ENCODE measurements at regions not wholly inside any gene's neighbourhood (a gene's known extent, or its start where the extent isn't known, plus 50 kb on each side); places are given as distances from the start of the nearest gene placed in this dataset.

DNA sequence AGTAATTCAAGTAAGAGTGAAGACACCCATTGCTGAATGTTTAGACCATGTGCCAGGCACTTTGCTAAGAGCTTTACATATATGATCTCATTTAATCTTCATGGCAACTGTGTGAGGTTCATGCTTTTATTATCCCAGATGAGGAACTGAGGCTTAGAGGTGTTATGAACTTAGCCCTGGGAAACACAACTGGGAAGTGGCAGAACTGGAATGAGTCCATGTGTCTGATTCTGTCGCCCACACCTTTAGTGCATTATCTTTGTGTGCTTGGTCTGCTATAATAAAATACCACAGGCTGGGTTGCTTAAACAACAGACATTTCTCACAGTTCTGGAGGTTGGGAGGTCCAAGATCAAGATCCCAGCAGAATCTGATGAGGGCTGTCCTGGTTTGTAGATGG is 108.7 kb upstream of the PLET1 start:
- TF ChIP-seq, protein P1, sequence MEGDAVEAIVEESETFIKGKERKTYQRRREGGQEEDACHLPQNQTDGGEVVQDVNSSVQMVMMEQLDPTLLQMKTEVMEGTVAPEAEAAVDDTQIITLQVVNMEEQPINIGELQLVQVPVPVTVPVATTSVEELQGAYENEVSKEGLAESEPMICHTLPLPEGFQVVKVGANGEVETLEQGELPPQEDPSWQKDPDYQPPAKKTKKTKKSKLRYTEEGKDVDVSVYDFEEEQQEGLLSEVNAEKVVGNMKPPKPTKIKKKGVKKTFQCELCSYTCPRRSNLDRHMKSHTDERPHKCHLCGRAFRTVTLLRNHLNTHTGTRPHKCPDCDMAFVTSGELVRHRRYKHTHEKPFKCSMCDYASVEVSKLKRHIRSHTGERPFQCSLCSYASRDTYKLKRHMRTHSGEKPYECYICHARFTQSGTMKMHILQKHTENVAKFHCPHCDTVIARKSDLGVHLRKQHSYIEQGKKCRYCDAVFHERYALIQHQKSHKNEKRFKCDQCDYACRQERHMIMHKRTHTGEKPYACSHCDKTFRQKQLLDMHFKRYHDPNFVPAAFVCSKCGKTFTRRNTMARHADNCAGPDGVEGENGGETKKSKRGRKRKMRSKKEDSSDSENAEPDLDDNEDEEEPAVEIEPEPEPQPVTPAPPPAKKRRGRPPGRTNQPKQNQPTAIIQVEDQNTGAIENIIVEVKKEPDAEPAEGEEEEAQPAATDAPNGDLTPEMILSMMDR (IDR thresholded peaks at IDR 0.05), result no peak
- peaks cover 7% of the 10 kb centered on the region for H3K36me3 ChIP-seq
- no peaks in the 10 kb centered on the region for H3K27me3 ChIP-seq (replicated peaks; ENCODE audit: insufficient read depth)
- H3K4me3 ChIP-seq, result no peak overlapping the region
- H3K4me1 ChIP-seq (ENCODE audit: control insufficient read depth in 1 of 2, low read depth in 2 of 2), result no peaks in the 10 kb centered on the region
- ATAC-seq (ENCODE audit: insufficient number of reproducible peaks, low FRiP score, low read depth), result no peak
- no peak for DNase-seq (ENCODE audit: low spot score)
- no peaks in the 10 kb centered on the region for H3K9me3 ChIP-seq
- H3K27ac ChIP-seq, result no peak overlapping the region

DNA sequence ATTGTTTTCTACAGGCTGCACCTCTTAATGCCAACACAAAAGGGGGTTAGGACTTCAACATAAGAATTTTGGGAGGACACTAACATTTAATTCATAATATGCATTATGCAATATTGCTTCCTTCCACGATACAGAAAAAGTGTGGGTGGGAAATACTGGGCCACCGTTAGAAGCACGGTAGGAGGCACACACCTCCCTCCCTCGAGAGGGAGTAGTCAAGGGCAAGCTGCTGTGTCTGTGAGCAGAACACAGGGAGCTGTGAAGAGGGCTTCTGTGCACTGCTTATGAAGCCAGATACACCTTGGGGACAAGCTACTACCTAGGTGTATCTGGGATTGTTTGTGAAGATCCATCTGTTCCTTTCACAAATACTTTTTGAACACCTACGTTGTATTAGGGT is 109.3 kb upstream of the PLET1 start:
- H3K27ac ChIP-seq, result no peak overlapping the region
- no peak overlapping the region for H3K4me3 ChIP-seq
- no peak for ATAC-seq (ENCODE audit: insufficient number of reproducible peaks, low FRiP score, low read depth)
- H3K9me3 ChIP-seq, result no peaks in the 10 kb centered on the region
- peaks cover 7% of the 10 kb centered on the region for H3K36me3 ChIP-seq
- TF ChIP-seq, protein P1 (IDR thresholded peaks at IDR 0.05), result no peak
- DNase-seq (ENCODE audit: low spot score), result no peak
- no peaks in the 10 kb centered on the region for H3K27me3 ChIP-seq (replicated peaks; ENCODE audit: insufficient read depth)
- no peaks in the 10 kb centered on the region for H3K4me1 ChIP-seq (ENCODE audit: control insufficient read depth in 1 of 2, low read depth in 2 of 2)

DNA sequence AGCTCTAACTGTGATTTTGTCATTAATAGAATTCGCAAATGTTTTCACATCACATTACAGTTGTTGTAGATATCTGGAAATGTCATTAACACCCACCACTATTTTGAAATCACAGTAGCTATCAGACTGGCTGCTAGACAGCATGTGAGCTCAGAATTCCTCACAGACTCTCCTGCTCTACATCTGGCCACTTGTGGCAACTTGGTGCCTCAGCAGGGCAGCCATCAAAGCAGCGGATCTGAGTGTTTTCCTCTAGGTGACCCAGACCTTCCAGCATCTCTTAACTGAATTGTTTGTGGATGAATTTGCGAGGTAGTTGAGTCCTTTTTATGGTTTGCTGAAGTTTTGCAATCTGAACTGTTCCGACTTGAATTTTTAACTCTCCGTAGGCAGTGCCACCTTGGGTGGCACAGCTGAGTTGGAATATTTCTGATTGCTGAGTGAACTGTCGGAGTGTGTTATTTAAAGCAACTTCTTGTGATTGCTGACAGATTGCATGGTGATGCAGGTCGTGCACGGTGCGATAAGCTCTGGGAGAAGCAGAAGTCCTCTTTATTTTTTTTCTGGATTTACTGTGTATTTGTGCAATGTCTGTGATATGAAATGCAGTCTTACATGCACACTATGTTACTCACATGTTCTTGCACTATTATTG is 114.0 kb upstream of the PLET1 start:
- Histone ChIP-seq H3K27me3 (replicated peaks; ENCODE audit: insufficient read depth) (no peaks in the 10 kb centered on the region), H3K9me3 (no peaks in the 10 kb centered on the region), H3K4me3 (no peak overlapping the region), H3K27ac (no peak overlapping the region), H3K36me3 (no peaks in the 10 kb centered on the region), H3K4me1 (ENCODE audit: control insufficient read depth in 1 of 2, low read depth in 2 of 2) (no peaks in the 10 kb centered on the region)
- TF ChIP-seq, protein P1 (IDR thresholded peaks at IDR 0.05), result no peak
- ATAC-seq (ENCODE audit: insufficient number of reproducible peaks, low FRiP score, low read depth) (no peak), DNase-seq (ENCODE audit: low spot score) (no peak)

DNA sequence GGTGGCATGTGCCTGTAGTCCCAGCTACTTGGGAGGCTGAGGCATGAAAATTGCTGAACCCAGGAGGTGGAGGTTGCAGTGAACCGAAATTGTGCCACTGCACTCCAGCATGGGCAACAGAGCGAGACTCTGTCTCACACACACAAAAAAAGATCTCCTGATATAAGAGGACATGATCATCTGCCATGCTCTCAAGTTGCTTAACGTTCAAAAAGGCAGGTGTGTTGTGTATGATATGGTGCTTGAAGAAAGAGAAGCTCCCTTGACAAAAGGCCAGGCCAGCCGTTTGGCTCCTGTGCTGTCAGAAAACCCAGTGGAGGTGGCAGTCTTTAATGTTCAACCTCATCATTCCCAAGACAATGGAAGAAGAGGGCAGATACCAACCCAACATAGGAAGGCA is 117.3 kb upstream of the PLET1 start:
- H3K9me3 ChIP-seq, result no peaks in the 10 kb centered on the region
- no peak for DNase-seq (ENCODE audit: low spot score)
- H3K36me3 ChIP-seq, result no peaks in the 10 kb centered on the region
- ATAC-seq (ENCODE audit: insufficient number of reproducible peaks, low FRiP score, low read depth), result no peak
- no peak overlapping the region for H3K27ac ChIP-seq
- H3K4me1 ChIP-seq (ENCODE audit: control insufficient read depth in 1 of 2, low read depth in 2 of 2), result no peaks in the 10 kb centered on the region
- H3K4me3 ChIP-seq, result no peak overlapping the region
- TF ChIP-seq, protein P1 (IDR thresholded peaks at IDR 0.05), result no peak
- no peaks in the 10 kb centered on the region for H3K27me3 ChIP-seq (replicated peaks; ENCODE audit: insufficient read depth)

DNA sequence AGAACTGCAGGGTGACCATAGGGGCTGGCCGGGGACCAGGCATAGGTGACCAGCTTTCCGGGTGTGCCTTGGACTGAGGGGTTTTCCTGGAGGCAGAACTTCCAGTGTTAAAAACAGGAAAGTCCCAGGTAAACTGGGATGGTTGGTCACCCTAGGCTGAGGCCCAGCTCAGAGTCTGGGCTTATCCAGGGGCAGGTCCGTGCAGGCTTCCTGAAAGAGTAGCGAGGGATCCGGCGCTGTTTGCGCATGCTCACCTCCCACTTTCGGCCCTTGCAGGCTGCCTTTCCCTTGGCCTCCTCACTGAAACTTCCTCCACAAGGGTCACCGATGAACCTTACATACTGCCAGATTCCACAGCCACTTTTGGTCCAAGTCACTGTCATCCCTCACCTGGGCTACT is 119.8 kb upstream of the PLET1 start:
- H3K36me3 ChIP-seq, result no peaks in the 10 kb centered on the region
- no peaks in the 10 kb centered on the region for H3K27me3 ChIP-seq (replicated peaks; ENCODE audit: insufficient read depth)
- TF ChIP-seq, protein P1 (IDR thresholded peaks at IDR 0.05), result no peak
- H3K9me3 ChIP-seq, result no peaks in the 10 kb centered on the region
- DNase-seq (ENCODE audit: low spot score) (no peak), ATAC-seq (ENCODE audit: insufficient number of reproducible peaks, low FRiP score, low read depth) (no peak)
- H3K4me3 ChIP-seq, result no peak overlapping the region
- no peaks in the 10 kb centered on the region for H3K4me1 ChIP-seq (ENCODE audit: control insufficient read depth in 1 of 2, low read depth in 2 of 2)
- no peak overlapping the region for H3K27ac ChIP-seq
